ENCODE measurements at regions not wholly inside any gene's neighbourhood (a gene's known extent, or its start where the extent isn't known, plus 50 kb on each side); places are given as distances from the start of the nearest gene placed in this dataset.

- Histone ChIP-seq H3K4me3 (ENCODE audit: low read length in 2 of 2) (no peak overlapping the region), H2BK12ac (ENCODE audit: low read length) (no peak overlapping the region), H2AFZ (ENCODE audit: low read length) (no peak overlapping the region), H3K27ac (replicated peaks; ENCODE audit: low read length) (no peak overlapping the region), H3K18ac (ENCODE audit: low read length) (no peak overlapping the region), H2AK5ac (ENCODE audit: low read depth, low read length) (no peak overlapping the region), H4K8ac (ENCODE audit: low read depth, low read length) (no peak overlapping the region), H3K9ac (ENCODE audit: low read depth, low read length, poor library complexity) (no peak overlapping the region), H3K4me1 (ENCODE audit: control insufficient read depth in 2 of 2, insufficient read depth in 1 of 2, low read depth in 1 of 2, low read length in 2 of 2) (peaks cover 0 to 1% of the 10 kb centered on the region in 2 donors), H3K4ac (ENCODE audit: low read length) (no peak overlapping the region), H2BK5ac (ENCODE audit: low read length) (no peak overlapping the region), H3K36me3 (replicated peaks in 1 of 2; ENCODE audit: control insufficient read depth in 2 of 2, insufficient read depth in 2 of 2, low read length in 2 of 2) (no peaks in the 10 kb centered on the region), H3K4me2 (ENCODE audit: insufficient read depth, low read length, poor library complexity, severe bottlenecking) (no peak overlapping the region), H2BK15ac (ENCODE audit: low read length) (no peak overlapping the region), H4K91ac (ENCODE audit: low read depth, low read length, poor library complexity) (no peak overlapping the region), H3K23ac (ENCODE audit: low read depth, low read length, poor library complexity) (no peak overlapping the region), H2BK120ac (ENCODE audit: low read depth, low read length) (no peak overlapping the region), H3K9me3 (replicated peaks in 1 of 2; ENCODE audit: control insufficient read depth in 2 of 2, insufficient read depth in 1 of 2, low read depth in 1 of 2, low read length in 2 of 2) (no peaks in the 10 kb centered on the region), H3K79me1 (ENCODE audit: low read depth, low read length) (no peaks in the 10 kb centered on the region), H3K27me3 (ENCODE audit: control insufficient read depth in 3 of 3, insufficient read depth in 3 of 3, low read depth in 1 of 3, low read length in 3 of 3) (peaks cover 0 to 7% (median 0%) of the 10 kb centered on the region in 3 experiments), H3K14ac (ENCODE audit: low read length) (no peak overlapping the region)
- DNase-seq (ENCODE audit: low spot score), result no peak
- no CpG with 5 or more reads among the region's 7 CpGs for WGBS, 2 donors (ENCODE audit: extremely low coverage in 2 of 2, insufficient read length in 2 of 2, insufficient replicate concordance in 1 of 2)
These were observed 331.3 kb upstream of the PROK2 start for GRCh38 chr3:72116226-72116625.

- H2AK5ac ChIP-seq (ENCODE audit: low read depth, low read length), result no peak overlapping the region
- H3K14ac ChIP-seq (ENCODE audit: low read length), result no peak overlapping the region
- H3K4me1 ChIP-seq (ENCODE audit: control insufficient read depth in 2 of 2, insufficient read depth in 1 of 2, low read depth in 1 of 2, low read length in 2 of 2), result peaks cover 0 to 1% of the 10 kb centered on the region in 2 donors
- H3K4ac ChIP-seq (ENCODE audit: low read length), result no peak overlapping the region
- H3K27ac ChIP-seq (replicated peaks; ENCODE audit: low read length), result no peak overlapping the region
- no peak overlapping the region for H4K8ac ChIP-seq (ENCODE audit: low read depth, low read length)
- no peaks in the 10 kb centered on the region for H3K9me3 ChIP-seq (replicated peaks in 1 of 2; ENCODE audit: control insufficient read depth in 2 of 2, insufficient read depth in 1 of 2, low read depth in 1 of 2, low read length in 2 of 2)
- H2BK15ac ChIP-seq (ENCODE audit: low read length), result no peak overlapping the region
- no peak overlapping the region for H4K91ac ChIP-seq (ENCODE audit: low read depth, low read length, poor library complexity)
- no peak overlapping the region for H2BK5ac ChIP-seq (ENCODE audit: low read length)
- no peak overlapping the region for H2BK12ac ChIP-seq (ENCODE audit: low read length)
- H2BK120ac ChIP-seq (ENCODE audit: low read depth, low read length), result no peak overlapping the region
- no peaks in the 10 kb centered on the region for H3K36me3 ChIP-seq (replicated peaks in 1 of 2; ENCODE audit: control insufficient read depth in 2 of 2, insufficient read depth in 2 of 2, low read length in 2 of 2)
- H2AFZ ChIP-seq (ENCODE audit: low read length), result no peak overlapping the region
- no CpG with 5 or more reads among the region's 6 CpGs for WGBS, 2 donors (ENCODE audit: extremely low coverage in 2 of 2, insufficient read length in 2 of 2, insufficient replicate concordance in 1 of 2)
- H3K23ac ChIP-seq (ENCODE audit: low read depth, low read length, poor library complexity), result no peak overlapping the region
- DNase-seq (ENCODE audit: low spot score), result no peak
- no peaks in the 10 kb centered on the region for H3K79me1 ChIP-seq (ENCODE audit: low read depth, low read length)
- no peak overlapping the region for H3K9ac ChIP-seq (ENCODE audit: low read depth, low read length, poor library complexity)
- no peak overlapping the region for H3K18ac ChIP-seq (ENCODE audit: low read length)
- H3K4me2 ChIP-seq (ENCODE audit: insufficient read depth, low read length, poor library complexity, severe bottlenecking), result no peak overlapping the region
- peaks cover 0 to 12% (median 0%) of the 10 kb centered on the region in 3 experiments for H3K27me3 ChIP-seq (ENCODE audit: control insufficient read depth in 3 of 3, insufficient read depth in 3 of 3, low read depth in 1 of 3, low read length in 3 of 3)
- no peak overlapping the region for H3K4me3 ChIP-seq (ENCODE audit: low read length in 2 of 2)
These were observed 330.4 kb upstream of the PROK2 start for GRCh38 chr3:72115307-72115706.

- H2BK12ac ChIP-seq (ENCODE audit: low read length), result no peak overlapping the region
- no peak overlapping the region for H2AFZ ChIP-seq (ENCODE audit: low read length)
- H3K4me1 ChIP-seq (ENCODE audit: control insufficient read depth in 2 of 2, insufficient read depth in 1 of 2, low read depth in 1 of 2, low read length in 2 of 2), result peaks cover 0 to 1% of the 10 kb centered on the region in 2 donors
- no peaks in the 10 kb centered on the region for H3K36me3 ChIP-seq (replicated peaks in 1 of 2; ENCODE audit: control insufficient read depth in 2 of 2, insufficient read depth in 2 of 2, low read length in 2 of 2)
- no peak overlapping the region for H2BK5ac ChIP-seq (ENCODE audit: low read length)
- no peak overlapping the region for H3K27ac ChIP-seq (replicated peaks; ENCODE audit: low read length)
- no peak overlapping the region for H3K14ac ChIP-seq (ENCODE audit: low read length)
- no peaks in the 10 kb centered on the region for H3K79me1 ChIP-seq (ENCODE audit: low read depth, low read length)
- no peak overlapping the region for H2AK5ac ChIP-seq (ENCODE audit: low read depth, low read length)
- H2BK15ac ChIP-seq (ENCODE audit: low read length), result no peak overlapping the region
- no peak overlapping the region for H2BK120ac ChIP-seq (ENCODE audit: low read depth, low read length)
- WGBS, 2 donors (ENCODE audit: extremely low coverage in 2 of 2, insufficient read length in 2 of 2, insufficient replicate concordance in 1 of 2), result no CpG with 5 or more reads among the region's 5 CpGs
- no peak for DNase-seq (ENCODE audit: low spot score)
- no peak overlapping the region for H3K23ac ChIP-seq (ENCODE audit: low read depth, low read length, poor library complexity)
- no peak overlapping the region for H4K8ac ChIP-seq (ENCODE audit: low read depth, low read length)
- H4K91ac ChIP-seq (ENCODE audit: low read depth, low read length, poor library complexity), result no peak overlapping the region
- peaks cover 0 to 12% (median 0%) of the 10 kb centered on the region in 3 experiments for H3K27me3 ChIP-seq (ENCODE audit: control insufficient read depth in 3 of 3, insufficient read depth in 3 of 3, low read depth in 1 of 3, low read length in 3 of 3)
- H3K18ac ChIP-seq (ENCODE audit: low read length), result no peak overlapping the region
- no peak overlapping the region for H3K9ac ChIP-seq (ENCODE audit: low read depth, low read length, poor library complexity)
- H3K9me3 ChIP-seq (replicated peaks in 1 of 2; ENCODE audit: control insufficient read depth in 2 of 2, insufficient read depth in 1 of 2, low read depth in 1 of 2, low read length in 2 of 2), result no peaks in the 10 kb centered on the region
- no peak overlapping the region for H3K4me2 ChIP-seq (ENCODE audit: insufficient read depth, low read length, poor library complexity, severe bottlenecking)
- no peak overlapping the region for H3K4ac ChIP-seq (ENCODE audit: low read length)
- no peak overlapping the region for H3K4me3 ChIP-seq (ENCODE audit: low read length in 2 of 2)
These were observed 329.8 kb upstream of the PROK2 start for GRCh38 chr3:72114773-72115172.

- Histone ChIP-seq H3K27me3 (ENCODE audit: control insufficient read depth in 3 of 3, insufficient read depth in 3 of 3, low read depth in 1 of 3, low read length in 3 of 3) (peaks cover 0 to 12% (median 0%) of the 10 kb centered on the region in 3 experiments), H3K9ac (ENCODE audit: low read depth, low read length, poor library complexity) (no peak overlapping the region), H2BK5ac (ENCODE audit: low read length) (no peak overlapping the region), H3K9me3 (replicated peaks in 1 of 2; ENCODE audit: control insufficient read depth in 2 of 2, insufficient read depth in 1 of 2, low read depth in 1 of 2, low read length in 2 of 2) (no peaks in the 10 kb centered on the region), H3K4me1 (ENCODE audit: control insufficient read depth in 2 of 2, insufficient read depth in 1 of 2, low read depth in 1 of 2, low read length in 2 of 2) (peaks cover 0 to 1% of the 10 kb centered on the region in 2 donors), H3K27ac (replicated peaks; ENCODE audit: low read length) (no peak overlapping the region), H3K23ac (ENCODE audit: low read depth, low read length, poor library complexity) (no peak overlapping the region), H3K14ac (ENCODE audit: low read length) (no peak overlapping the region), H3K36me3 (replicated peaks in 1 of 2; ENCODE audit: control insufficient read depth in 2 of 2, insufficient read depth in 2 of 2, low read length in 2 of 2) (no peaks in the 10 kb centered on the region), H4K91ac (ENCODE audit: low read depth, low read length, poor library complexity) (no peak overlapping the region), H4K8ac (ENCODE audit: low read depth, low read length) (no peak overlapping the region), H2BK12ac (ENCODE audit: low read length) (no peak overlapping the region), H2AFZ (ENCODE audit: low read length) (no peak overlapping the region), H2BK120ac (ENCODE audit: low read depth, low read length) (no peak overlapping the region), H2BK15ac (ENCODE audit: low read length) (no peak overlapping the region), H3K4me2 (ENCODE audit: insufficient read depth, low read length, poor library complexity, severe bottlenecking) (no peak overlapping the region), H3K4me3 (ENCODE audit: low read length in 2 of 2) (no peak overlapping the region), H2AK5ac (ENCODE audit: low read depth, low read length) (no peak overlapping the region), H3K4ac (ENCODE audit: low read length) (no peak overlapping the region), H3K18ac (ENCODE audit: low read length) (no peak overlapping the region), H3K79me1 (ENCODE audit: low read depth, low read length) (no peaks in the 10 kb centered on the region)
- WGBS, 2 donors (ENCODE audit: extremely low coverage in 2 of 2, insufficient read length in 2 of 2, insufficient replicate concordance in 1 of 2), result no CpG with 5 or more reads among the region's 3 CpGs
- no peak for DNase-seq (ENCODE audit: low spot score)
These were observed 329.0 kb upstream of the PROK2 start for GRCh38 chr3:72113964-72114363.

Data from neuronal stem cell (in vitro differentiated cells).